HepG2 (cell line): ENCODE measurements at regions not wholly inside any gene's neighbourhood (a gene's known extent, or its start where the extent isn't known, plus 50 kb on each side); places are given as distances from the start of the nearest gene placed in this dataset.

Experiments used
- ATAC-seq: fragments of 200-7000 bp; cut with Tn5 transposase; 3 replicates; pipeline ENCODE4 v1.9.1; 2020; ENCODE audit warnings: mild to moderate bottlenecking, moderate library complexity
- BruUV-seq: library from RNA; stranded (reverse); fragments of 400-500 nt; replicated peaks from 2 replicates; lab custom pipeline; 2021; lab: Mats Ljungman, UMichigan
- CTCF ChIA-PET: fragments of 300-600 bp; formaldehyde crosslinking; extraction: SDS; loops from one replicate; lab custom pipeline; 2021; ENCODE audit warnings: low total read pairs, inconsistent platforms, low intra/inter-chr PET ratio; lab: Yijun Ruan, JAX
- POLR2A ChIA-PET: fragments of 350-600 bp; sonication (Branson Sonifier 250); formaldehyde crosslinking; loops from one replicate; lab custom pipeline; 2020; ENCODE audit warnings: antibody characterized with exemption, inconsistent platforms; lab: Yijun Ruan, JAX
- DNase-seq: peaks from one replicate; pipeline ENCODE4 v3.0.0-alpha.2; 2015; ENCODE audit warnings: low spot score
- FAIRE-seq: peaks from 3 replicates; lab custom pipeline; 2011; peaks lifted over from hg19 to GRCh38; lab: Jason Lieb, UNC
- H2AFZ ChIP-seq: one replicate; pipeline ENCODE4 v1.6.1; 2011; ENCODE audit warnings: low read length, inconsistent platforms
- H3K27ac ChIP-seq: fragments of 300-600 bp; 3 replicates; pipeline ENCODE4 v1.8.0; 2011; ENCODE audit warnings: mixed run types, mild to moderate bottlenecking, mixed read lengths, low read length, inconsistent platforms; ENCODE audit not compliant: insufficient read depth; ENCODE audit errors: extremely low read length
- H3K27me3 ChIP-seq, 2 experiments: fragments of 200-600 bp in 1 of 2; 2 replicates in 1 of 2; 3 replicates in 1 of 2; pipeline versions ENCODE4 v1.6.0 to v1.8.0; 2011; ENCODE audit warnings: low read length in 2 of 2, mild to moderate bottlenecking in 2 of 2, moderate library complexity in 2 of 2, inconsistent platforms in 1 of 2; ENCODE audit not compliant: insufficient read depth in 2 of 2, control insufficient read depth in 1 of 2
- H3K36me3 ChIP-seq, 2 experiments: fragments of 200-600 bp in 1 of 2; replicated peaks in 1 of 2; 2 replicates in 1 of 2; 3 replicates in 1 of 2; pipeline versions ENCODE4 v1.5.1 to v1.8.0; 2011; ENCODE audit warnings: low read length in 2 of 2, inconsistent platforms in 1 of 2; ENCODE audit not compliant: insufficient read depth in 2 of 2, control insufficient read depth in 1 of 2
- H3K4me1 ChIP-seq: 2 replicates; pipeline ENCODE4 v1.5.1; 2012; ENCODE audit warnings: low read length, inconsistent platforms; ENCODE audit not compliant: insufficient read depth
- H3K4me2 ChIP-seq: 2 replicates; pipeline ENCODE4 v1.6.0; 2011; ENCODE audit warnings: low read depth, low read length, inconsistent platforms
- H3K4me3 ChIP-seq, 3 experiments: fragments of 200-600 bp in 1 of 3; sonication (generic), shearing (Covaris generic) in 1 of 3; replicated peaks in 1 of 3; 2 replicates each; pipeline ENCODE4 v1.5.1; 2011 to 2016; ENCODE audit warnings: low read length in 3 of 3, inconsistent platforms in 2 of 3, low read depth in 2 of 3, mild to moderate bottlenecking in 2 of 3, control low read depth in 1 of 3, mixed read lengths in 1 of 3; ENCODE audit not compliant: insufficient read depth in 1 of 3
- H3K79me2 ChIP-seq: one replicate; pipeline ENCODE4 v1.6.1; 2011; ENCODE audit warnings: low read length, inconsistent platforms; ENCODE audit not compliant: insufficient read depth
- H3K9ac ChIP-seq: 2 replicates; pipeline ENCODE4 v1.6.0; 2011; ENCODE audit warnings: mild to moderate bottlenecking, low read depth, low read length, inconsistent platforms; ENCODE audit not compliant: insufficient read depth
- H3K9me3 ChIP-seq: 2 replicates; pipeline ENCODE4 v1.5.1; 2012; ENCODE audit warnings: mild to moderate bottlenecking, low read length
- H4K20me1 ChIP-seq: 2 replicates; pipeline ENCODE4 v1.6.0; 2011; ENCODE audit warnings: inconsistent platforms, mild to moderate bottlenecking, low read length, moderate library complexity; ENCODE audit not compliant: insufficient read depth
- BCLAF1 ChIP-seq: fragments of 450-650 bp; IDR thresholded peaks from 2 replicates; pipeline ENCODE4 v1.6.1; 2017; ENCODE audit warnings: mild to moderate bottlenecking
- EP300 ChIP-seq, 3 experiments: sonication (generic) in 1 of 3; formaldehyde crosslinking in 1 of 3; IDR thresholded peaks; 2 replicates each; pipeline versions ENCODE4 v1.5.1 to v1.6.1; 2011 to 2020; ENCODE audit warnings: low read depth in 2 of 3, low read length in 2 of 3, borderline replicate concordance in 1 of 3, improper control_type of control experiment in 1 of 3, mild to moderate bottlenecking in 1 of 3, missing genetic modification reagents in 1 of 3, moderate library complexity in 1 of 3
- LRRFIP1 ChIP-seq: sonication (generic); formaldehyde crosslinking; conservative IDR thresholded peaks from 2 replicates; pipeline ENCODE4 v1.4.0; 2020; ENCODE audit warnings: missing genetic modification reagents
- NR2C2 ChIP-seq: sonication (generic); formaldehyde crosslinking; IDR thresholded peaks from 2 replicates; pipeline ENCODE4 v1.4.0; 2020; ENCODE audit warnings: missing genetic modification reagents, mild to moderate bottlenecking, moderate library complexity, borderline replicate concordance
- PAXIP1 ChIP-seq: sonication (generic); formaldehyde crosslinking; conservative IDR thresholded peaks from 2 replicates; pipeline ENCODE4 v1.4.0; 2020; ENCODE audit warnings: mild to moderate bottlenecking, missing genetic modification reagents, moderate library complexity
- SRSF1 ChIP-seq: fragments of 200-400 bp; formaldehyde crosslinking; optimal IDR thresholded peaks from 2 replicates; pipeline ENCODE3; 2017; ENCODE audit warnings: mild to moderate bottlenecking, low read depth, low read length, moderate library complexity
- ZNF143 ChIP-seq: sonication (generic); formaldehyde crosslinking; IDR thresholded peaks from 2 replicates; pipeline ENCODE4 v1.4.0; 2020; ENCODE audit warnings: missing genetic modification reagents
- ZNF232 ChIP-seq: sonication (generic); formaldehyde crosslinking; IDR thresholded peaks from 2 replicates; pipeline ENCODE4 v1.4.0; 2020; ENCODE audit warnings: missing genetic modification reagents, borderline replicate concordance
- ZNF383 ChIP-seq: sonication (generic); formaldehyde crosslinking; IDR thresholded peaks from 2 replicates; pipeline ENCODE4 v1.4.0; 2020; ENCODE audit warnings: missing genetic modification reagents, mild to moderate bottlenecking, borderline replicate concordance
- ZNF547 ChIP-seq: sonication (generic); formaldehyde crosslinking; IDR thresholded peaks from 2 replicates; pipeline ENCODE4 v1.5.1; 2020; ENCODE audit warnings: mild to moderate bottlenecking, missing genetic modification reagents
- ZNF629 ChIP-seq: sonication (generic); formaldehyde crosslinking; conservative IDR thresholded peaks from 2 replicates; pipeline ENCODE4 v1.5.0; 2020; ENCODE audit warnings: missing genetic modification reagents
- ZNF782 ChIP-seq: sonication (generic); formaldehyde crosslinking; IDR thresholded peaks from 2 replicates; pipeline ENCODE4 v1.4.0; 2020; ENCODE audit warnings: missing genetic modification reagents, mild to moderate bottlenecking, borderline replicate concordance
- ZSCAN21 ChIP-seq: sonication (generic); formaldehyde crosslinking; IDR thresholded peaks from 2 replicates; pipeline ENCODE4 v1.8.0; 2022; ENCODE audit warnings: mild to moderate bottlenecking, missing genetic modification reagents, moderate library complexity, borderline replicate concordance
- ZSCAN25 ChIP-seq: sonication (generic); formaldehyde crosslinking; IDR thresholded peaks from 2 replicates; pipeline ENCODE4 v1.8.0; 2022; ENCODE audit warnings: mild to moderate bottlenecking, missing genetic modification reagents
- WGBS: methylation state at CpG from one replicate; pipeline ENCODE4 v1.1.6; 2017; ENCODE audit warnings: low lambda C conversion rate; 5-methylcytosine and 5-hydroxymethylcytosine counted together
- in situ Hi-C: cut with HindIII; loops from 2 replicates; pipeline ENCODE4 v1.10.0; 2017; ENCODE audit warnings: low pct_unique_long_range_greater_than_20kb; ENCODE audit not compliant: extremely low pct_ligation_motif_present
- intact Hi-C: fragments of 100-400 bp; cut with micrococcal nuclease; formaldehyde crosslinking; loops from one replicate; pipeline ENCODE4 v1.10.0; 2022; ENCODE audit not compliant: unreplicated experiment

- Histone ChIP-seq H2AFZ (no peak overlapping the region), H4K20me1 (no peaks in the 10 kb centered on the region), H3K36me3 (no peaks in the 10 kb centered on the region), H3K27ac (no peak overlapping the region), H3K4me2 (no peak overlapping the region), H3K4me1 (peaks cover 3% of the 10 kb centered on the region; the same call in 1 of the 2 replicates), H3K79me2 (no peaks in the 10 kb centered on the region), H3K4me3 (no peak overlapping the region), H3K9me3 (no peaks in the 10 kb centered on the region), H3K9ac (no peak overlapping the region), H3K27me3 (no peaks in the 10 kb centered on the region; a peak in 1 of 5 replicates)
- no peak for ATAC-seq
- intact Hi-C loops (loop anchor here (10.0 kb wide), 1 partner anchor 433 kb away; the partner anchor contains the start of gene DLX5), in situ Hi-C loops (no loop called here)
- no TSS peak for BruUV-seq
- ChIA-PET CTCF (no interaction called here), POLR2A (no interaction called here)
- 10% methylated on average over 4 of the region's 4 CpGs for WGBS
- FAIRE-seq, result no peak
- DNase-seq, result no peak
- TF ChIP-seq ZNF629 (no peak), LRRFIP1 (CRISPR knock-in tag) (no peak), ZSCAN25 (CRISPR knock-in tag) (no peak), ZNF232 (CRISPR knock-in tag) (no peak), SRSF1 (no peak), EP300 (IDR thresholded peaks at IDR 0.05; ENCODE audit: low read depth in 2 of 2, low read length in 2 of 2) (no peak), EP300 (CRISPR knock-in tag; IDR thresholded peaks at IDR 0.05; ENCODE audit: borderline replicate concordance) (no peak), PAXIP1 (CRISPR knock-in tag) (no peak), ZNF383 (CRISPR knock-in tag) (no peak), ZNF143 (CRISPR knock-in tag) (no peak), ZSCAN21 (CRISPR knock-in tag) (no peak), BCLAF1 (no peak), NR2C2 (CRISPR knock-in tag) (no peak), ZNF782 (CRISPR knock-in tag) (no peak), ZNF547 (CRISPR knock-in tag) (no peak)
These were observed 118.3 kb downstream of the SEM1 start for GRCh38 chr7:96591159-96591899.
